LNCAP (cell line): ENCODE measurements at regions not wholly inside any gene's neighbourhood (a gene's known extent, or its start where the extent isn't known, plus 50 kb on each side); places are given as distances from the start of the nearest gene placed in this dataset.

Experiments used
- CTCF ChIP-seq: fragments of 450-650 bp; IDR thresholded peaks from 2 replicates; pipeline ENCODE4 v1.5.1; 2017; ENCODE audit warnings: mild to moderate bottlenecking

GRCh38 chr18:8965398-8965797, 137.1 kb upstream of the NDUFV2 start:
- TF ChIP-seq CTCF = no peak

GRCh38 chr18:8966821-8967220, 135.7 kb upstream of the NDUFV2 start:
- TF ChIP-seq CTCF = no peak

- no peak for TF ChIP-seq CTCF
Measured at GRCh38 chr18:8967573-8967972, 134.9 kb upstream of the NDUFV2 start.

- no peak for TF ChIP-seq CTCF
Measured at GRCh38 chr18:8969639-8970390, 132.7 kb upstream of the NDUFV2 start.

GRCh38 chr18:8970843-8971242, 131.7 kb upstream of the NDUFV2 start:
- TF ChIP-seq CTCF = no peak

- no peak for TF ChIP-seq CTCF
Measured at GRCh38 chr18:8972116-8972515, 130.4 kb upstream of the NDUFV2 start.

GRCh38 chr18:8974279-8974678, 128.2 kb upstream of the NDUFV2 start:
- TF ChIP-seq CTCF = no peak

GRCh38 chr18:8974696-8975095, 127.8 kb upstream of the NDUFV2 start:
- no peak for TF ChIP-seq CTCF
